ENCODE measurements at regions not wholly inside any gene's neighbourhood (a gene's known extent, or its start where the extent isn't known, plus 50 kb on each side); places are given as distances from the start of the nearest gene placed in this dataset.
A peak's percentile ranks its signal among the peaks of the same experiment; 100 is the strongest.

DNA sequence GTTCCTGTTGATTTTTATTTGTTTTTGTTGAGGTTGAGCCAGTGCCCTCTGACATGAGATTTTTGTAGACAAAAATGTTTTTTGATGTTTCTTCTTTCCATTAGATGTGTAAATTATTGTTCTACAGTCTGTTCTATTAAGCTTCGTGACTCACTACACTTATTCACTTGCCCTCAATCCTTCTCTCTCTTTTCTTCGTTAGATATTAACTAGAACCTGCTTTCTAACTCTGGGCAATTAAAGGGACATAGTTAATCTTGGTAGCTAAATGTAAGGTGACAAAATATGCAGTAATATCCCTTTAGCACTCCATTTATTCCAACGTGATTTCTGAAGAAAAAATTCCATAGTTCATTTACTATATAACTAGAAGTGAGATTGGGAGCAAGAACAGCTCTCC lies 333.9 kb downstream of the PDHA2 start:
- no peak for DNase-seq (ENCODE audit: low read depth, low spot score)

DNA sequence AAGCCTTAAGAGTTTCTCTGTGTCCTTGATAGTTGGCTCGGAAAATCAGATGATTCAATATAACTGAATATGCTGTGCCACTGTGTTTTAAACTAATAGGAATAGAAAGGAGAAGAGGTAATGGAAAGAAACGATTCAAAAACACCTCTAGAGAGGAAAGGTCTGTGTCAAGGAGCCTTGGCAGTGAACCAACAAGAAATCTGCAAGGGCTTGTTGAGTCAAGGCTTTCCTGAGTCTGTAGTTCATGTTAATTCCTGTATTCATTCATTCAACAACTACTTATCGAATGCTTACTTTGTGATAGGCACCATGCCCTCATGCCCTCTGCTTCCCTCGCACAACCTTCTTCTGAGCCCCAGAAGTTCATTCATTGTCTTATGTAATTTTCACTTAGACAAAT lies 336.0 kb downstream of the PDHA2 start:
- DNase-seq (ENCODE audit: low read depth, low spot score), result peak; percentile 6

DNA sequence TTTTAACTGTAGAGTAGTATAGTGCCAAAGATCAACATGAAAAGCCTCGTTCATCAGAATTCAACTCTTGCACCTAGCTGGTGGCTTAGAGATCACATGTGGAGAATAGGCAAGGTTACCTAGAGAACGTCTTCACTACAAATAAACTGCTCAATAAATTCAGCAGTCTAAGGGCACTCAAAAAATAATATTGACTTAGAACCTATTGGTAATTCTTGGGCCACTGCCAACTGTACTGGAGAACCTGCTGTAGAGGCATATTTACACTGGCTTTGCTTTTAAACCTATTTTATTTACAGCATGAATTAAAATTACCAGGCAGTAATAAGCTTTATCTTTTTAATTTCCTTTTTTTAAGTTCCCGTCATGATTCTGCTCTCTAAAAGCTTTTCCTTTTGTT lies 343.7 kb downstream of the PDHA2 start:
- DNase-seq (ENCODE audit: low read depth, low spot score), result no peak

DNA sequence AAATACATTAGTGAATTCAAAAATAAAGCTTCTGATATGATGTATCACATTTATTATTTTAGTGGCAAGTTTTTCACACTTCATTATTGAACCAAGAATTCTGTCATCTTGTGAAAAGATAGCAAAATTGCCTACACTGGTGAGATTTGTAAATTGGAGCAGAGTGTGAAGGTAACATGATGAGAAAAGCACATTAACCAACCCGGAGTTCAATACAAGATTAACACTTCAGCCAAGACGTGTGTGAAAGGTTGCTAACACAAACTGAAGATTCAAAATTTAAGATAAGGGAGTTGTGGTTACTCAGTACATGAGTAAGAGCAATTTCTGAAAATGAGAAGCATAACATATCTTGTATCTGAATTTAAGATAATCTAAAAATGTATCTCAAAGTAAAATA lies 346.7 kb downstream of the PDHA2 start:
- DNase-seq (ENCODE audit: low read depth, low spot score), result no peak

DNA sequence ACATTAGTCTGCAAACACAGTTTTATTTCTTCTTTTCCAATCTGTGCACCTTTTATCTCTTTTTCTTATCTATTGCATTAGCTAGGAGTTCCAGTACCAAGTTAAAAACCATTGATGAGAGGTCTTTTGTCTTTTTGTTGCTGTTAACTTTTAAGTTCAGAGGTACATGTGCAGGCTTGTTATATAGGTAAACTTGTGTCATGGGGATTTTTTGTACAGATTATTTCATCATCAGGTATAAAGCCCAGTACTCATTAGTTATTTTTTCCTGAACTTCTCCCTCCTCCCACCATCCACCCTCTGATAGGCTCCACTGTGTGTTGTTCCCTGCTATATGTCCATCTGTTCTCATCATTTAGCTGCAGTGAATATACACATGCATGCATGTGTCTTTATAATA lies 349.9 kb downstream of the PDHA2 start:
- DNase-seq (ENCODE audit: low read depth, low spot score), result no peak

DNA sequence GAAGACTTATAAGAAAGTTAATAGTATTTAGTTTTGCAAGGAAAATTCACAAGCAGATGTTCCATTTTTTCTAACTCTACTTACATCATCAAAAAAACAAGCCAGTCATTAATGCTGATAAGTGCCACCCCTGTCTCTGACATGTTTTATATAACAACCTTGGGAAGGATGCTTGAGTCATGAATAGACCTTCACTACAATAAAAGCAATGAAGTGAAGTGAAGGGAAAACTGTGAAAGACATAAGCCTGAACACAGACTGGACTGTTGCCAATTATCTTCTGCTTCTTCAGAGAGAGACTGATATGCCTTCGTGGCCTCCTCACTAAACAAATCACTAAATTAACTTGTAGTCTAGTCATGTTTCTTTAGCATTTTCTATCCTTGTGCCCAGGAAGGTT lies 353.2 kb downstream of the PDHA2 start:
- DNase-seq (ENCODE audit: low read depth, low spot score), result peak; percentile 3

DNA sequence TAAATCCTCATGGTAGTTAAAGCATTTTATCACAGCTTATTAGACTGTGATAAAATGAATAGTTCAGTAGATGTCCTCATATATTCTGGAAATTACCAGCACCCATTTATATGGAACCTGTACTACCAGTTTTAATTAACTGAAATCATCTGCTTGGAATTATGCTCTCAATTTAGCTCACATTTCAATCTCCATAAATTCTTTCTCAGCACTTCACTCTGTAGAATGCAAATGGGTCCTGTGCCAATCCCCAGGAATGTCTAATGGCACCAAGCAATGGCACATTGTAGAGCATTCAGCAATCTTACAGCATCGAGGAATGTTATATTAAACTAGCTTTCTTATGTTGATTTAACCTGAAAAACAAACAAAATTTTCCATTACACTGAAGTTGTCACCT lies 355.1 kb downstream of the PDHA2 start:
- DNase-seq (ENCODE audit: low read depth, low spot score), result peak; percentile 87

DNA sequence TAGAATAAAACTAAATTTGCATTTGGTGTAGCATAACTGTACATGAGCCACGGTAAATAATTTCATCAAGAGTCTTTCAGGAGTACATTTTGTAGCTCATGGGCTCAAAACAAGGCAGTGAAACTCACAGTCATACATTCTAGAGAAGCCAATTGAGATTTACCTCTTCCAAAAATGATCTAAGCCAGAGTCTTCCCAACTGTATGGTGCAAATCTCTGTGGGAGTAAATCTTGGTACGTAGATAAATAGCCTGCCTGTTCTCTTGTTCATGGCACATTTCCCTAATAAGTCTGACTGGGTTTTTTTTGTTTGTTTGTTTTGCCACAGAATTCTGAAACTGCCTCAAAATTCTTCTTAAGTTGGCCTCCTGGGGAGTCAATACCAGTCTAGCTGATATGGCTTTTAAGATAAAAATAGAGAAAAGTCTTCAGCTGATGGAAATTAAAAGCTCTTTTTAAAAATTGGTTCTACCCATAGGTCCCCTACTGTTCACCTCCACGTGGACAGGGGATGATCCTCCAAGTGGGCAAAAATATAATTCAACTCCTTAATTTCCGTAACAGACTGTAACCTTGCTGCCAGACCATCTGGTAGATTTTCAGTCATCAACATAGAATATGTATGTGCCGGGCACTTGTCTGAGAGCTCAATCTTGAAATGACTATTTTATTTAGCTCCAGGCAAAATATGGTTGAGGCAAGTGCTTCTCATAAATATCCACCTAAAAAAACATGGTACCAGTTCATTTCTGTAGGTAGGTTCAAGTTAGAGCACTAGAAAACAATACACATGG lies 365.4 kb downstream of the PDHA2 start:
- DNase-seq (ENCODE audit: low read depth, low spot score), result peak; percentile 31

DNA sequence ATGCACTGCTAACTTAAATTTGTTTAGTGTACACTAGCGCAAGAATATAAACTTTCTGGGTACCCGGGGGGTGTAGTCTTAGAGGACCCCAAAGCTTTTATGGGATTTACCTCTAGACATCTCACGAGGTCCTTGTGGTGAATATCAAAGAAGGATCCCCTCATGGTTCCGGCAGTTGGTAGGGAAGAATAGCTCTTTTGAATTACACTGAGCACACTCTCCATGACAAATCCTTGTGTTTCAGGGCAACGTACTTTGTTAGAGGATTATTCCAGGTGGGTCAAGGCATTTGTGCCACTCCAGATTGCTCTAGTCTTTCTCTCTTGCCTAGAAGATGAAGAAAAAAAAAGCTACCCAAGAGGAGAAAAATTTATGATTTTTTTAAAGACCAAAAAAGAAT lies 387.6 kb downstream of the PDHA2 start:
- no peak for DNase-seq (ENCODE audit: low read depth, low spot score)

DNA sequence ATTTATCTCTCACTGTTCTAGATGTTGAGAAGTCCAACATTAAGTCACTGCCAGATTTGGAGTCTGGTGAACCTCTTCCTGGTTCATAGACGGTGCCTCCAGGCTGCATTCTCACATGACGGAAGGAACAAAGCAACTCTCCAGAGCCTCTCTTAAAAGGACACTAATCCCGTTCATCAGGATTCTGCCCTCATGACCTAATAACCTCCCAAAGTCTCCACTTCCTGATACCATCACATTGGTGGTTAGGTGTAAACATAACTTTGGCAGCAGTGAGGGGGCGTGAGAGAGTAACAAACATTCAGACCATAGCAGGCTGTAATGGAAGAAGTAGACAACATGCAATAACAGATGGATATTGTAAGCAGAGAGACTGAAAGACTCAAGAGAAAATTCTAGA lies 388.6 kb downstream of the PDHA2 start:
- DNase-seq (ENCODE audit: low read depth, low spot score), result no peak

DNA sequence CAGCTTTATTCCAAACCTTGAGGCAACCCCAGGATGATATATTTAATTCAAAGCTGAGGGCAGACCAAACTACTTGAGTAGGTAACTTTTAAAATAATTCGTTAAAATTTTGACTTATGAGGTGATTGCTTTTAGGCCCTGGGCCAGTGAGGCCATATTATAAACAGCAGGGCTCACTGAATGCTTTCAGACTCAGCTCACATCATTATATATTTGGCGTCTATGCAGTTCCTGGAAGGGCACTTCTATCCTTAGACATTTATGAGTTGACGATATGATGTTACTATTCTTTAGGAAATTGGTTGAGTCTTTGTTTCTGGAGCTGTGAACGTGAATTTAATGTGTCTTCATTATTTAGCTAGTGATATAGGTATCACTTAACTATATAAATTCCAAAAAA lies 400.1 kb downstream of the PDHA2 start:
- no peak for DNase-seq (ENCODE audit: low read depth, low spot score)

DNA sequence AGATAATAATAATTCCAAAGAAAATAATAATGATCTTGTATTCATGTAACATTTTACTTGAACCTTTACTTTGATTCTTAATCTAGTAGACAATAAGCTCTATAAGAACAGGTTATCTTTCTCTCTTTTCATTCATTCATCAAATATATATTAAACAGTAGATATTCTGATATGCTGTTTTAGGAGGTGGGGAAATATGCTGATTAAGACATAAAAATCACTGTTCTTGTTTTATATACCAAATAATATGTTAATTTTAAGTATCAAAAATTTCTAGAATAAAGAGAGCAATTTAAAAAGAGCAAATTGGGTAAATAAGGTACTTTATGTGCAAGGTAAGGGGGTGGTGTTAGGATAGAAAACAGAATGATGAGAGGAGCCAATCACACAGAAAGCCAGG lies 401.9 kb downstream of the PDHA2 start:
- no peak for DNase-seq (ENCODE audit: low read depth, low spot score)

DNA sequence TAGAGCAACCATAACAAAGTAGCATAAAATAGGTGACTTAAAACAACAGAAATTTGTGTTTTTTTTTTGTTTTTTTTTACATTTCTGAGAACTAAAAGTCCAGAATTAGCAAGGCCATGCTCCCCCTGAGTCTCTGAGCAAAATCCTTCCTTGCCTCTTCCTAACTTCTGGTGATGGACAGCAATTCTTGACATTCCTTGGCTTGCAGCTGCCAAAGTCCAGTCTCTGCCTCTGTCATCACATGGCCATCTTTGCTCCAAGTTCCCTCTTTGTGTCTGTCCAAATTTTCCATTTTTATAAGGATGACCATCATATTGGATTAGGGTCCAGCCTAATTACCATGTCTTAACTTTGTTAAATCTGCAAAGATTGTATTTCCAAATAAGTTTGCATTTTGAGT lies 407.2 kb downstream of the PDHA2 start:
- DNase-seq (ENCODE audit: low read depth, low spot score), result no peak

DNA sequence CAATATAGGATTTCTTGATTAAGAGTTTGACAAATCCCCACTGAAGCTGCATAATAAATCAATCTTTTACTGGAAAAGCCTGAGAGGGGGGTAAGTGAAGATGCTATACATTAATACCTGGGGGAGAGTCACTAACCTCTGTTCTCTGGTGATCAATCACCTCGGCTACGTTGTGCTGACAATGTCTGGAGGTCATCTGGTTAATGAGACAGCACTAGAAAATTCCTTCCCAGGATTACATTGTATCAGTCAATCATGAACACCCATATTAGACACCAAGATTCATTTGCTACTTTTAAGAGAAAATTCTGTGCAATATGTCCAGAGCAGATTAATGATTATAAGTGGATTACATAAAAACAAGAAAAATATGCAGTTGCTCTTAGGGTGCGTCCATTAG lies 408.3 kb downstream of the PDHA2 start:
- no peak for DNase-seq (ENCODE audit: low read depth, low spot score)

DNA sequence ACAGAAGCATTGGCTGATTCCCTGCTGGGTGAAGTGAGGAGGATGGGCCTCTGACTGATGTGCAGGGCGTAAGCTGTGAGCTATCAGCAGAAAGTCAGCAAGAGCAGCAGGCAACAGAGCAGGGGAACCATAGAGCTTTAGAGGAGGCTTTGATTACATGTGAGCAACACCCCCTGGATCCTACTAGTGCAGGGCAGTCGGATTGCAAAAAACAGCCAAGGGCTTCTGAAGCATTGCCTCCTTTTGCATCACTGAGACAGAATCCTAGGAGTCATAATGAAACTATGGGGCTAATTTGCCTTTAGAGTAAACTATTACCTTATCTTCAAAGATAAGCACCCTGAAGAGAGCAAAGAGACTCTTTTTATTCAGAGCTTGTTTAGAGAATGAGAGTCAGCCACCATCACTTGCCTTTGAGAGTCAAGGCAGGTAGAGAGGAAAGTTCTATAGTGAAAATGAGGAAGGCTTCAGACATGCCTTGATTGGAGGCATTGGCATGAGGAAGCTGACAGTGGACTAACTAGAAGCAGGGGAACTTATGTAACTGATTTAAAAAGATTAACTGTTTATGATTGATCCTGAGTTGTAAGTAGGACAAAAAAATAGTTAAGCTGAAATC lies 420.3 kb downstream of the PDHA2 start:
- DNase-seq (ENCODE audit: low read depth, low spot score), result no peak

DNA sequence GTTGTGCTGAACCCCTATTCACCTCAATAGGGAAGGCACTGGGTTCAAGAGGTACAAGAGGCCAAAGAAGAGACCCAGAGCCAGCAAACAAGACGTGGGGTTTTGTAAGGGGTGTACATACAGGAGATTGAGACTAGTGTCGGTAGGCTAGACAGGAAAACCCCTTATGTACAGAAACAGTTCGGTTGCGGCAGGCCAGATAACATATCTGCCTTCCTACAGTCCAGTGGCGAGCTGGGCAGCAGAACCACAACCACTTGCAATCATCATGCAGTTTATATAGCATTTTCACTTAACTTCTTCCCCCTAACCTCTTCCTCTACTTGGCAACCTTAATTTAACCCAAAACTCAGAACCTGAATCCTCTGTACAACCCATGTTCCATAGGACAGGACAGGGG lies 422.2 kb downstream of the PDHA2 start:
- DNase-seq (ENCODE audit: low read depth, low spot score), result no peak

DNA sequence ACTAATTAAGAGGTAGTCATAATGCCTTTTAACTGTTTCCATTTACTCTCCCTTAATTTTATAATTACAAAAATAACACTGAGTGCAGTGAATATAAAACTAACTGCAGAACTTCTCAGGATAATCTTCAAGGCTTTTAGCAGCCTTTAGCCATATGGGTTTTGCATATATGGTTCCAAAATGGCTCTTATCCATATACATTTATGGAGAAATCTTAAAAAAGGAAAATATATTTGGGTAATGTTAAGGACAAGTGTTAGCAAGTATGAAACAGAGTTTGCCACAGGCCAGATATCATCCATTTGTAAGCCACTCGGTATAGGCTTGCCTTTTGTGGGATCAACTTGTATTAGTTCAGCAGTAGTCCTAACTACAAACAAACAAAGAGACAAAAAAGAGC lies 423.4 kb downstream of the PDHA2 start:
- DNase-seq (ENCODE audit: low read depth, low spot score), result no peak

DNA sequence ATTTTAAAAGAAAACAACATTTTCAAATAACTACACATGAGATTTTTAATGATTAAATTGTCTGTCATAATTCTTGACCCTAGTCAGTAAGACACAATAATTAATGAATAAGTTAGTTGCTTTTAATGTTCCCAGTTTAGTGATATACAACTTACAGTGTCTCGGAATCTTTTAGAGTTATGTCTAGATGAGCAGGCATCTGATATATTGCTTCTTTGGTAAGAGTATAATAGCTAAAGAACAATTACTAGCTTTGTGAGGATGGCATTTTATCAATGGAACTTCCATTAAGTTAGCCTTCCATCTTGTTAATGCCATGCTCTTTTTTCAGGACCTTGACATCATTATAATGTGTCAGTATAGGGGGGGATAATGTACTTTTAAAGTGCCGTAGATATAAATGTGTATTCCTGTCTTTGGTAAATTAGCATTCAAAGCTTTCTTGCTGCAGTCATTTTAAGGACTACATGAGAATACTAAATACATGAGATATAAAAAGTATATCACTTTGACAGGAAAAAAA lies 425.1 kb downstream of the PDHA2 start:
- DNase-seq (ENCODE audit: low read depth, low spot score), result no peak

DNA sequence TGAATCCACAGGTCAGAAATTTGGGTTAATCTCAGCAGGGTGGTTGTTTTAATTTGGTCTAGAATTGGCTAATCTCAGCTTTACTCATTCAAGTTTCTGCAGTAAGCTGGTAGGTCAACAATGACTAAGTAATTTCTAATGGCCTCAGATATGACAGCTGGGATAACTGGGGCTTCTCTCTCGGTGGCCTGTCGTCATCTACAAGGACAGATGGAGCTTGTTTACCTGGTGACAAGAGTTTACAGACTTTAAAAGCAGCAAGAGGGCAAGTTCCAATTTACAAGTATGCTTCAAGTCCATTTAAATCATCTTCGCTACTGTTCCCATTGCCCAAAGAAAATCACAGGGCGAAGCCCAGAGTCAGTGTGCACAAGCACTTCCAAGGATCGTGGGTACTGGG lies 453.9 kb downstream of the PDHA2 start:
- DNase-seq (ENCODE audit: low read depth, low spot score), result peak; percentile 2

DNA sequence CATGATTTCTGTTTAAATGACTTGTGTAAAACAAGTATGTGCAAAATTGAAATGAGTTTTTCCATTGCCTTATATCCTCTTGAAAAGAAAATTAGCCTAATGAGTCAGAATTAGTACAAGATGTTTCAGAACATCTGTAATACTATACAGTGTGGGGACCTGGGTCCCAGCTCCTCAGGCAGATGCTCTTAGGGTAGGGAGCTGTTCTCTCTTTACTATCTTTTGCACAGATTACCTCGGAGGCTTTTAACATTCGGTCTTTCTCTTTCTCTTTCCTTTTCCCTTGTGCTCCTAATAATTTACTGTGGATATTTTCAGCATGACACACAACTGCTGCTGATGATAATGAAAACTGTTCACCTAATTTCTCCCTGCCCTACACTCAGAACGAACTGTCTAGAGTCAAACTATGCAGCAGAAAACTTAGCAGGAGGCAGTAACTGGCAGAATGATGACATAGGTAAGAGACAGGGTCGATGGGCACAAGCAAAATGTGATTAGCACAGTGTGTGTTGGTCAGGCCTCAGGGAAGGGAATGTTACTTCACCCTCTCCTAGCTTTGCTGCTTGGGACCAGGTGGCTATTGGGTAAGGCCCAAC lies 455.3 kb downstream of the PDHA2 start:
- DNase-seq (ENCODE audit: low read depth, low spot score), result peak; percentile 3

DNA sequence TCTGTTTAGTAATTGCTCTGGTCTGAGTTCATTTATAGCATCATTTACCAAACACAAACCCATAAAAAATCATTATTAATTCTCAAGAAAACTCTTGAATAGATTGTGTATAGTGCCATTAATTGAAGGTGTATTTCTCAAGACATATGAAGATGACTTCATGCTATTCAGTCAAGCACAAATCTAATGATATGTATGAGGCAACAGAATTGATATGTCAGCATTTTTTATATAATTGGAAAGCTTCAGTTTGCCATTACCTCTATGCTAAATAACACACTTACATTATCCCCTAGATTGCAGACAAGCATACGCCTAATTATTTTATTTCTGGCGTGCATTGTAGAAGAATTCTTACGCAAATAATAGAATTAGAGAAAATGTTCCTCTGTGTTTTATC lies 461.8 kb downstream of the PDHA2 start:
- no peak for DNase-seq (ENCODE audit: low read depth, low spot score)

DNA sequence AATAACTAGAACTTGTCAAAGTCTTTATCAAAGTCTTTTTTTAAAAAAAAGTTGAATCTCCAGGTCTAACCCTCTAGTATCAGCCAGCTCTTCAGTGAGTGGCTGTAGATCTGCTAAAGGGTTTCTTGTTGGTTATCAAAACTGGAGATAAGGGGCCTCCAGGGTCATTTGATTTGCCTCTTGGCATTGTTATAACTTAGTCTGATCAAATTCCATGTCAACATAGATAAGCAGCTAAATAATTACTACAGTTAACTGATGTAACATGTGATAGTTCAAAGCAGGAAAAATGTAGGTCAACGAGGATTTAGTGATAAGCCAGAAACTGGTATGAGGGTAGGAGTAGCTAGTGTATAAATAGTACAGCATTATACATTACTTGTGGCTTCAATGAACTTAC lies 465.1 kb downstream of the PDHA2 start:
- no peak for DNase-seq (ENCODE audit: low read depth, low spot score)

All from astrocyte of the hippocampus (primary cell).